GM19351 (cell line): ENCODE measurements at regions not wholly inside any gene's neighbourhood (a gene's known extent, or its start where the extent isn't known, plus 50 kb on each side); places are given as distances from the start of the nearest gene placed in this dataset.
"Not testable (repeated sequence)": the region's sequence is repeated elsewhere in the genome, so short reads cannot be mapped to it uniquely, and the experiment has no call there.

ENCODE experiments used
- ATAC-seq: cut with Tn5 transposase; IDR thresholded peaks from one replicate; pipeline ENCODE4 v1.9.1; 2021; ENCODE audit warnings: mild to moderate bottlenecking, moderate library complexity; ENCODE audit not compliant: unreplicated experiment

DNA sequence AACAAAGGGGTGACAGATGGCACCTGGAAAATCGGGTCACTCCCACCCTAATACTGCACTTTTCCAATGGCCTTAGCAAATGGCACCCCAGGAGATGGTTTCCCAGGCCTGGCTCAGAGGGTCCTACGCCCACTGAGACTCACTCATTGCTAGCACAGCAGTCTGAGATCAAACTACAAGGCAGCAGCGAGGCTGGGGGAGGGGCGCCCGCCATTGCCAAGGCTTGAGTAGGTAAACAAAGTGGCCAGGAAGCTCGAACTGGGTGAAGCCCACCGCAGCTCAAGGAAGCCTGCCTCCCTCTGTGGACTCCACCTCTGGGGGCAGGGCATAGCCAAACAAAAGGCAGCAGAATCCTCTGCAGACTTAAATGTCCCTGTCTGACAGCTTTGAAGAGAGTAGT is 467.2 kb downstream of the EPHA7 start:
- not testable (repeated sequence) for ATAC-seq

DNA sequence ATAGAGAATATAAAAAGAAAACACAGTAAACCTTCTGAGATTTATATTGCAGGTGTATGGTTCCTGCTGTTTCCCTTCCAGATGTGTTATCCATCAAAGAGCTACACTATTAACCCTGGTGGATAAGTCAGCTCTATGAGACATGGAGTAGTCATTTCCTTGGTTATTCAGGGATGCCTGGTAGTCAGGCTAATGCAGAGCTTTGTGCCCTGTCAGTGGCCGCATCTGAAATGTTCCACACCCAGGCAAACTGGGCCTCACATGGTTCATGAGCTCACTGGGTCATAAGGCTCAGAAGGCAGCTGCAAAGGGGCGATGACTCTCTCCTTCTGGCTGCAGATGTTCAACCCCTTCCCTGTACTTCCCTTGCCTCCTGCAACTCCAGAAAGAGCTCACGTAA is 473.6 kb downstream of the EPHA7 start:
- ATAC-seq, result no peak

- no peak for ATAC-seq
Observed at GRCh38 chr6:92944132-92944531, 475.2 kb downstream of the EPHA7 start.

DNA sequence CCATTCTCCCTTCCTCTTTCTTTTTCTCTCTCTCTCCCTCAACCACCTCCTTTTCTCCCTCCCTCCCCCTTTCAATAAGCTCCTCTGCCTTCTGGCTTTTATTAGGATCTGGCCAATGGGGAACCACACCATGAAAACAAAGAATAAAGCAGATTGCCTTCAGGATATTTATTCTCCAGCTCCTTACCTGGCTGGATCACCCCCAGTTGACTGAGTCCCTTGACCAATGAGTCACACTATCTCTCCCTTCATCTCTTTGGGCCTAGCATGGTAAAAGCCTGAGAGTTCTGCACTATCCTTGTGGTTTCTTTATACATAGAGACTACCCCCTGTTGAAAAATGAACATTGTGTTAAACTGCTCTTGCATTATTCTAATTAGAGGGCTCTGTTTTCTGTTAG is 476.8 kb downstream of the EPHA7 start:
- no peak for ATAC-seq

DNA sequence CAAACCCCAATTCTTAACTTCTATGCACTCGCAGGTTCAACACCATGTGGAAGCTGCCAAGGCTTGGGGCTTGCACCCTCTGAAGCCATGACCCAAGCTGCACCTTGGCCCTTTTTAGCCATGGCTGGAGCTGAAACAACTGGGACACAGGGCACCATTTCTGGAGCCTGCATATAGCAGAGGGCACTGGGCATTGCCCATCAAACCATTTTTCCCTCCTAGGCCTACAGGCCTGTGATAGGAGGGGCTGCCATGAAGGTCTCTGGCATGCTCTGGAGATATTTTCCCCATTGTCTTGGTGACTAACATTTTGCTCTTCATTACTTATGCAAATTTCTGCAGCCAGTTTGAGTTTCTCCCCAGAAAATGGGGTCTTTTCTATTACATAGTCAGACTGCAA is 484.7 kb downstream of the EPHA7 start:
- no peak for ATAC-seq

DNA sequence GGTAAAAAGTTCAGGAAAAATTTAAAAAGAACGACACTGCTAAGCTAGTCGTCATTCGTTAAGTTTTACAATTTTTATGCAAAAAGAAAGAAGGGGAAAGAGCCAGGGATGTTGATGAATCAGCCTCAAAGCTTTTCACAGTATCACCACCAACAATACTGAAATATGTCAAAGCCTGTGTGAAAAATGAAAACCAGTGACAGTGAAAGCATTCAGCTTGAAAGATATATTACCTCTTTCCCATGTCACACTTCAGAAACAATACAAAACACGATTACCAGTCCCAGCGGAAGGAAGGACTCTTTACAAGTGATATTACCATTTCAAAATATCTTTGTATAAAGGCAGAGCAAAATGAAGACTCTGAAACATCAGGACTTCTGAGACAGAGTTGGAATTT is 489.2 kb downstream of the EPHA7 start:
- no peak for ATAC-seq

DNA sequence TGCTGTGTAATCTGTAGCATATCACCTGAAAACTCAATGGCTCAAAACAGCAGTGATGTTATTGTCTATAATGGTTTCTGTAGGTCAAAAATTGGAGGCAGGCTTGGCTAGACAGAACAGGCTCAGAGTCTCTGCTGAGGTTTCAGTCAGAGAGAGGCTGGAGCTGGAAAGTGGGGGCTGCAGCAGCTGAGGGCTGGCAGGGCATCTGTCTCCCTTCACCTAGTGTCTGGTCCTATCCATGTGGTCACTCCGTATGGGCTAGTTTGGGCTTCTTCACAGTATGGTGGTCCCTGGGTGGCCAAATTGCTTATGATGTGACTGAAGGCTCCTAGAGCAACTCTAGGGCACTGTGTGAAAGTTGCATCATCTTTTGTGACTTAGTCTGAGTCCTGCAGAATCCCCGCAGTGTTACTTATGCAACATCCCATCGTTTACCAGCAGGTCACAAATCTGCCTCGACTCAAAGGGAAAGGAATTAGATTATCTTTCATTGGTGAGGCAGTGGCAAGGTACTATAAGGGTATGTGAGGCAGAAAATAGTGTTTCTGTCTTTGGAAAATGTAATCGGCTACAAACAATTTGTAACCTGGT is 497.0 kb downstream of the EPHA7 start:
- ATAC-seq, result no peak

DNA sequence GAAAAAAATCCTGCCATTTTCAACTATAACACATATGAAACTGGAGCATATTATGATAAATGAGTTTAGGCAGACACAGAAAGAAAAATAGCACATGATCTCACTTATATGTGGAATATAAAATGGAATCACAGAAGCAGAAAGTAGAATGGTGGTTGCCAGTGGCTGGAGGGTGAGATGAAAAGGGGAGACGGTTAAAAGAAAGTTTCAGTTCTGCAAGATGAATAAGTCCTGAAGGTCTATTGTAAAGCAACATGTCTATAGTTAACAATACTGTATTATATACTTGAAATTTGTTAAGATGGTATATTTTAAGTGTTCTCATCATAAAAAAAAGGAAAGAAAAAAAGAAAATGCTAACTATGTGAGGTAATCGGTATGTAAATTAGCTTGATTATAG is 503.9 kb downstream of the EPHA7 start:
- ATAC-seq, result no peak

GRCh38 chr6:92911301-92911700 is 508.1 kb downstream of the EPHA7 start:
- no peak for ATAC-seq

DNA sequence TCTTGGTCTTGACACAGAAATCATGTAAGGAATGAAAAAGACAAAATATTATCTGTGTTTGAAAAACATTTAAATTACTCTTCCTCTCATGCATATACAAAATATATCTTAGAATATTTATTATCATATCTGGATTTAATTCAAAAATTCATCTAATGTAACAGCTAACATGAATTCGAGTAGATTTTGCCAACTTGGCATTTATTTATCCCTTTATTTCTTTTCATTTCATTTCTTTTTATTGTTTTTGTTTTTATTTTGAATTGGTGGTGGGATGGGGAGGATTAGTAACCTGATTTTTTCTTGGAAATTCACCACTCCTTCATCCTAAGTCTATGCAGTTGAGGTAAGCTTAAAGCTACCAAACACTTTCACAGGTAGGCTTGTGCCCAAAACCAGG is 508.7 kb downstream of the EPHA7 start:
- ATAC-seq, result no peak

GRCh38 chr6:92906385-92906784 is 513.0 kb downstream of the EPHA7 start:
- ATAC-seq, result no peak

DNA sequence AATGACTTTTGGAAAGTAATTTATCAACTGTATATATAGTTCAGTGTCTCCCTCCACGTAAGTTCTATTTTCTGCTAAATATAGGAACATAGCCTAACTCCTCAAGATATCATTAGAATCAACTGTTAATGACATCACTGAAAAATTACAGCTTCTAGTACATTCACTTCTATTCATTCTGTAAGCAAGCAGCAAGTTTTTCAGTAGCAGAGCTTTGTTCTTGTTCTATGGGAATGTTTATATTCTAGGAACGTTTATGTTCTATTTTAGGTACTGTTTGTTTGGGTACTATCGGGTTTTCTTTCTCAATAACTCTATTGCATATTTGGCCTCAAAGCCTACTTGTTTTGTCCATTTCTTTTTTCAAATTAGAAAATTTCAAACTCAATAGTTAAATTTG is 525.6 kb downstream of the EPHA7 start:
- ATAC-seq, result no peak

- ATAC-seq, result no peak
Observed at GRCh38 chr6:92892626-92893170, 526.7 kb downstream of the EPHA7 start.

DNA sequence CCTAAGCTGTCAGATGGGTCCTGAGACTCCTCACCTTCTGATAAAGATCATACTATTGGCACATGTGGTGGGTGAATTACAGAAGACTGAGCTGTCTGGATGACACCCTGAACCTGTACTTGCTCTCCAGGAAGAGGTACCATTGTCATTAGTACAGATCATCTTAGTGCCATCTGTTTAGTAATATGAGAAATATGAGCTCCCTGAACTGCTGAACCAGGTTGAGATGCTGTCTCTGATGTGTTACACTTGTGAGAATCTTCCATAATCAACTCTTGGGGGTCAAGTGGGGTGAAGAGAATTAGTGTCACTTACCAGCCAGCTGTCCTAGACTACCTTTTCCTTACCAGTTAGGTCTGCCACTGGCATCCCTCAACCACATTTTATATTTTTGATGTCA is 531.0 kb downstream of the EPHA7 start:
- no peak for ATAC-seq

- no peak for ATAC-seq
Observed at GRCh38 chr6:92887871-92888270, 531.5 kb downstream of the EPHA7 start.

- no peak for ATAC-seq
Observed at GRCh38 chr6:92879526-92879925, 539.8 kb downstream of the EPHA7 start.

DNA sequence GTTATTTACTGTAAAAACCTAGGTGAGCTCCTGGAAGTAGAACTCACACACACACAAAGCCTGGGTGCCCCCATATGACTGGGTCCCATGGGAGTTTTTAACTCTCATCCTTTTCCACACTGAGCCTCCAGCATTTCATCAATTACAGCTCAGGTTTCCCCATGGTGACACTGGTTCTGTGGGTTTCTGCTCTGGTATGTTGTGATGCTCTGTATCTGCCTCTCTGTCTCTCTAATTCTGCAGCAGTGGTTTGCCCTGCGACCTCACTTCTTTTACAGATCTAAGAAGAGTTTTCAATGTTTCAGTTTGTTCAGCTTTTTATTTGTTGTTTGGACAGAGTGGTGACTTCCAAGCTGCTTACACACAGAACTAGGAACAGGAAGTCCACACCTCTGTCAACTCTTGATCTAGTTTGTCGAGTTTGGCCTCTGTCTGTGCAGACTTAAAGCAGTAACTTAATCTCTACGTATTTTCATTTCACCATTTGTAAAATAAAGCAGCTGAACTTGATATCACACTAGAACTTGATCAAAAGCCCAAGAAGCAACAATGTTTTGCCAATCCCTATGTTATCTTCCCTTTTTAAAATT is 554.3 kb downstream of the EPHA7 start:
- ATAC-seq, result no peak

DNA sequence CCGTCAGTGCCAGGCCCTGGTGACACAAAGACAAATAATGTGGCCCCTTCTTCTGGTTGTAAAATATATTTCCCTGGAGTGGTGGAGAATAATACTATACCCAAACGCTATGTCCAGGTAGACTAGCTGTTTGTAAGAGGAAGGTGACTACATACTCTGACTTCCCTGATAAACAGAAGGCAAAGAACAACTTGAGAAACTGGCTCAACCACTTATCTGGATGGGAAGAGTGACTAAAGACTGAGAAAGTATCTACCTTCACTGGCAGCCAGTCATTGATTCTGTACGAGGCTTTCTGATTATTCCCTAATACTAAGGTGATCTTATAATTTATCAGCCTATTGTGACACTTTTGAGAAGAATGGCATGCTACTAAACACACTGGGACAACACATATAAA is 569.7 kb downstream of the EPHA7 start:
- ATAC-seq, result no peak

GRCh38 chr6:92848901-92849300 is 570.5 kb downstream of the EPHA7 start:
- ATAC-seq, result no peak

- no peak for ATAC-seq
Observed at GRCh38 chr6:92848459-92848858, 570.9 kb downstream of the EPHA7 start.

DNA sequence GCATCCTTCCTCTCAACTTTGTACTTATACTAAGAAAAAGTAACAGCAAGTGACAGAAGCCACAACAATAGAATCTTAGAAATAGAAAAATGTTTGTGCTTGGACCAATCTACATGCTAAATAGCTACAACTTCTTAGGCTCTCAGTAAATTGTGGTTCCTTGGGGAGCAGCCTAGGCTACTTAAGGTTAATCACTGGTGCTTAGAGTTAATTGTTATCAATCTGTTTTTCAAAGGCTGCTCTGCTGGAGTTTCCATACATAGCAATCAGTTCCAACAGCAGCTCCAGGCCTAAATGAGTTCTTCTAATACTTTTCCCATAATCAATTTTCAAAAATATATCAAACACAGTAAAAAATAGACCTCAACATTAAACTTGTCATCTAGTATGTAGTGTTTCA is 571.4 kb downstream of the EPHA7 start:
- no peak for ATAC-seq

DNA sequence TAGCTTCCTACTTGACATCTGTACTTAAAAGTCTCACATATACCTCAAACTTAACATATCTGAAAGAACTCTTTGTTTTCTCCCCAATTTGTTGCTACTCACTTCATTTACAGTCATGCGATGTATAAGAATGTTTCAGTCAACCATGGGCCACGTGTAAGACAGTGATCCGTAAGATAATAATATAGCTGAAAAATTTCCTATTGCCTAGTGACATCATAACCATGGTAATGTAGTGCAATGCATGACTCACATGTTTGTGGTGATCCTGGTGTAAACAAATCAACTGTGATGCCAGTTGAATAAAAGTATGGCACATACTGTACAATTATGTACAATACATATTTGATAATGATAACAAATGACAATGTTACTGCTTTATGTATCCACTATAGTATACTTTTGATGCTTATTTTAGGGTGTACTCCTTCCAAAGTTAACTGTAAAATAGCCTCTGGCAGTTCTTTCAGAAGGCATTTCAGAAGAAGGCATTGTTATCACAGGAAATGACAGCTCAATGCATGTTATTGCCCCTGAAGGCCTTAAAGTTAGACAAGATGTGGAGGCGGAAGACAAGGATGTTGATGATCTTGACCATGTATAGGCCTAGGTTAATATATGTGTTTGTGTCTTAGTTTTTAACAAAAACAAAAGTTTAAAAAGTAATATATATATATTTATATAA is 579.0 kb downstream of the EPHA7 start:
- no peak for ATAC-seq
